Cerebellar cortex (tissue), 1 donor: ENCODE measurements at regions not wholly inside any gene's neighbourhood (a gene's known extent, or its start where the extent isn't known, plus 50 kb on each side); places are given as distances from the start of the nearest gene placed in this dataset.

ENCODE experiments used
- DNase-seq: peaks from one replicate; pipeline ENCODE4 v3.0.0-alpha.2; 2015; ENCODE audit warnings: low spot score

- DNase-seq, result no peak
These were observed 278.1 kb downstream of the GADD45G start for GRCh38 chr9:89882930-89883361.

GRCh38 chr9:89883401-89884341 lies 278.9 kb downstream of the GADD45G start:
- no peak for DNase-seq

GRCh38 chr9:89884356-89885083 lies 279.7 kb downstream of the GADD45G start:
- DNase-seq, result no peak

- no peak for DNase-seq
These were observed 280.3 kb downstream of the GADD45G start for GRCh38 chr9:89885156-89885555.

GRCh38 chr9:89886281-89886700 lies 281.5 kb downstream of the GADD45G start:
- DNase-seq, result no peak

GRCh38 chr9:89887286-89887685 lies 282.5 kb downstream of the GADD45G start:
- DNase-seq, result no peak

GRCh38 chr9:89888233-89888632 lies 283.4 kb downstream of the GADD45G start:
- no peak for DNase-seq

GRCh38 chr9:89888677-89889076 lies 283.9 kb downstream of the GADD45G start:
- no peak for DNase-seq

GRCh38 chr9:89889865-89890264 lies 285.1 kb downstream of the GADD45G start:
- DNase-seq, result no peak

- DNase-seq, result no peak
These were observed 285.6 kb downstream of the GADD45G start for GRCh38 chr9:89890326-89890980.

- no peak for DNase-seq
These were observed 286.4 kb downstream of the GADD45G start for GRCh38 chr9:89891221-89891590.

GRCh38 chr9:89891591-89892304 lies 286.9 kb downstream of the GADD45G start:
- no peak for DNase-seq

GRCh38 chr9:89892920-89893319 lies 288.1 kb downstream of the GADD45G start:
- no peak for DNase-seq

GRCh38 chr9:89893886-89894285 lies 289.1 kb downstream of the GADD45G start:
- DNase-seq, result no peak

- no peak for DNase-seq
These were observed 292.1 kb downstream of the GADD45G start for GRCh38 chr9:89896806-89897340.

GRCh38 chr9:89899573-89899972 lies 294.8 kb downstream of the GADD45G start:
- DNase-seq, result no peak

GRCh38 chr9:89901920-89902319 lies 297.1 kb downstream of the GADD45G start:
- no peak for DNase-seq

- DNase-seq, result peak; percentile 45
These were observed 297.8 kb downstream of the GADD45G start for GRCh38 chr9:89902450-89903140.

- peak; percentile 14 for DNase-seq
These were observed 298.3 kb downstream of the GADD45G start for GRCh38 chr9:89903141-89903475.

GRCh38 chr9:89905606-89906338 lies 301.0 kb downstream of the GADD45G start:
- DNase-seq, result no peak
